ENCODE measurements at regions not wholly inside any gene's neighbourhood (a gene's known extent, or its start where the extent isn't known, plus 50 kb on each side); places are given as distances from the start of the nearest gene placed in this dataset.

GRCh38 chr6:26260110-26260637, 104.8 kb upstream of the BTN3A2 start:
- DNase-seq = peak; percentile 86 to 92
- WGBS, 3 donors = 12 to 64% (median 26%) methylated on average over 7 of the region's 7 CpGs
- H3K9me3 ChIP-seq (ENCODE audit: control insufficient read depth in 2 of 2, insufficient read depth in 1 of 2, low read depth in 1 of 2, low read length in 1 of 2) = no peaks in the 10 kb centered on the region
- peak overlapping the region; percentile 69 to 80 (median 72) for H3K27ac ChIP-seq (ENCODE audit: low read depth in 1 of 3, low read length in 2 of 3)
- FAIRE-seq = no peak
- no peaks in the 10 kb centered on the region for H3K27me3 ChIP-seq (ENCODE audit: control insufficient read depth in 3 of 3, insufficient read depth in 3 of 3, low read length in 3 of 3)
- H3K36me3 ChIP-seq (ENCODE audit: control insufficient read depth in 3 of 3, insufficient read depth in 2 of 3, low read depth in 1 of 3, low read length in 3 of 3) = peaks cover 0 to 6% (median 0%) of the 10 kb centered on the region in 3 donors
- peak overlapping the region in 2 of 3 donors; percentile 12 to 47 for H3K4me3 ChIP-seq (ENCODE audit: low read depth in 1 of 3, low read length in 3 of 3)
- H3K4me1 ChIP-seq (ENCODE audit: control insufficient read depth in 3 of 3, insufficient read depth in 2 of 3, low read depth in 1 of 3, low read length in 2 of 3) = peaks cover 0 to 45% (median 0%) of the 10 kb centered on the region in 3 donors

- no peak for FAIRE-seq
- Histone ChIP-seq H3K27ac (ENCODE audit: low read depth in 1 of 3, low read length in 2 of 3) (peak overlapping the region in 1 of 3 donors; percentile 72), H3K9me3 (ENCODE audit: control insufficient read depth in 2 of 2, insufficient read depth in 1 of 2, low read depth in 1 of 2, low read length in 1 of 2) (no peaks in the 10 kb centered on the region)
These were observed 104.1 kb upstream of the BTN3A2 start for GRCh38 chr6:26260725-26261490.

GRCh38 chr6:26264547-26264946, 100.5 kb upstream of the BTN3A2 start:
- DNase-seq (no peak), FAIRE-seq (no peak)
- no peaks in the 10 kb centered on the region for H3K36me3 ChIP-seq (ENCODE audit: control insufficient read depth in 3 of 3, insufficient read depth in 2 of 3, low read depth in 1 of 3, low read length in 3 of 3)
- WGBS, 3 donors = 93 to 97% (median 97%) methylated on average over 1 of the region's 1 CpG
- H3K9me3 ChIP-seq (ENCODE audit: control insufficient read depth in 2 of 2, insufficient read depth in 1 of 2, low read depth in 1 of 2, low read length in 1 of 2) = no peaks in the 10 kb centered on the region
- peaks cover 0 to 21% (median 0%) of the 10 kb centered on the region in 3 donors for H3K4me1 ChIP-seq (ENCODE audit: control insufficient read depth in 3 of 3, insufficient read depth in 2 of 3, low read depth in 1 of 3, low read length in 2 of 3)
- H3K4me3 ChIP-seq (ENCODE audit: low read depth in 1 of 3, low read length in 3 of 3) = no peak overlapping the region
- no peaks in the 10 kb centered on the region for H3K27me3 ChIP-seq (ENCODE audit: control insufficient read depth in 3 of 3, insufficient read depth in 3 of 3, low read length in 3 of 3)
- no peak overlapping the region for H3K27ac ChIP-seq (ENCODE audit: low read depth in 1 of 3, low read length in 2 of 3)

More at GRCh38 chr6:26260725-26261490, 104.1 kb upstream of the BTN3A2 start:
- peak; percentile 40 to 71 for DNase-seq
- H3K4me3 ChIP-seq (ENCODE audit: low read depth in 1 of 3, low read length in 3 of 3) = no peak overlapping the region
- peaks cover 0 to 2% (median 0%) of the 10 kb centered on the region in 3 donors for H3K36me3 ChIP-seq (ENCODE audit: control insufficient read depth in 3 of 3, insufficient read depth in 2 of 3, low read depth in 1 of 3, low read length in 3 of 3)
- H3K27me3 ChIP-seq (ENCODE audit: control insufficient read depth in 3 of 3, insufficient read depth in 3 of 3, low read length in 3 of 3) = no peaks in the 10 kb centered on the region
- peaks cover 0 to 37% (median 0%) of the 10 kb centered on the region in 3 donors for H3K4me1 ChIP-seq (ENCODE audit: control insufficient read depth in 3 of 3, insufficient read depth in 2 of 3, low read depth in 1 of 3, low read length in 2 of 3)
- 33 to 68% (median 45%) methylated on average over 6 of the region's 6 CpGs for WGBS, 3 donors

- Histone ChIP-seq H3K4me1 (ENCODE audit: control insufficient read depth in 3 of 3, insufficient read depth in 2 of 3, low read depth in 1 of 3, low read length in 2 of 3) (peaks cover 0 to 12% (median 2%) of the 10 kb centered on the region in 3 donors), H3K9me3 (ENCODE audit: control insufficient read depth in 2 of 2, insufficient read depth in 1 of 2, low read depth in 1 of 2, low read length in 1 of 2) (no peaks in the 10 kb centered on the region), H3K27ac (ENCODE audit: low read depth in 1 of 3, low read length in 2 of 3) (no peak overlapping the region), H3K36me3 (ENCODE audit: control insufficient read depth in 3 of 3, insufficient read depth in 2 of 3, low read depth in 1 of 3, low read length in 3 of 3) (no peaks in the 10 kb centered on the region), H3K4me3 (ENCODE audit: low read depth in 1 of 3, low read length in 3 of 3) (no peak overlapping the region), H3K27me3 (ENCODE audit: control insufficient read depth in 3 of 3, insufficient read depth in 3 of 3, low read length in 3 of 3) (no peaks in the 10 kb centered on the region)
- DNase-seq (no peak), FAIRE-seq (no peak)
- WGBS, 3 donors = 82 to 88% (median 84%) methylated on average over 3 of the region's 3 CpGs
These were observed 97.9 kb upstream of the BTN3A2 start for GRCh38 chr6:26267083-26267589.

GRCh38 chr6:26268659-26269402, 96.2 kb upstream of the BTN3A2 start:
- H3K27me3 ChIP-seq (ENCODE audit: control insufficient read depth in 3 of 3, insufficient read depth in 3 of 3, low read length in 3 of 3) = no peaks in the 10 kb centered on the region
- 56 to 73% (median 67%) methylated on average over 19 of the region's 19 CpGs for WGBS, 3 donors
- H3K9me3 ChIP-seq (ENCODE audit: control insufficient read depth in 2 of 2, insufficient read depth in 1 of 2, low read depth in 1 of 2, low read length in 1 of 2) = no peaks in the 10 kb centered on the region
- peak overlapping the region; percentile 8 to 55 (median 26) for H3K27ac ChIP-seq (ENCODE audit: low read depth in 1 of 3, low read length in 2 of 3)
- peaks cover 0 to 12% (median 2%) of the 10 kb centered on the region in 3 donors for H3K4me1 ChIP-seq (ENCODE audit: control insufficient read depth in 3 of 3, insufficient read depth in 2 of 3, low read depth in 1 of 3, low read length in 2 of 3)
- no peaks in the 10 kb centered on the region for H3K36me3 ChIP-seq (ENCODE audit: control insufficient read depth in 3 of 3, insufficient read depth in 2 of 3, low read depth in 1 of 3, low read length in 3 of 3)
- no peak overlapping the region for H3K4me3 ChIP-seq (ENCODE audit: low read depth in 1 of 3, low read length in 3 of 3)
- FAIRE-seq (no peak), DNase-seq (peak; percentile 80 to 94)

GRCh38 chr6:26269531-26270485, 95.2 kb upstream of the BTN3A2 start:
- 13 to 20% (median 18%) methylated on average over 4 of the region's 4 CpGs for WGBS, 3 donors
- DNase-seq = peak; percentile 28 to 39
- no peaks in the 10 kb centered on the region for H3K36me3 ChIP-seq (ENCODE audit: control insufficient read depth in 3 of 3, insufficient read depth in 2 of 3, low read depth in 1 of 3, low read length in 3 of 3)
- peaks cover 0 to 16% (median 2%) of the 10 kb centered on the region in 3 donors for H3K4me1 ChIP-seq (ENCODE audit: control insufficient read depth in 3 of 3, insufficient read depth in 2 of 3, low read depth in 1 of 3, low read length in 2 of 3)
- H3K4me3 ChIP-seq (ENCODE audit: low read depth in 1 of 3, low read length in 3 of 3) = peak overlapping the region in 1 of 3 donors; percentile 64
- H3K27me3 ChIP-seq (ENCODE audit: control insufficient read depth in 3 of 3, insufficient read depth in 3 of 3, low read length in 3 of 3) = no peaks in the 10 kb centered on the region
- FAIRE-seq = no peak
- peak overlapping the region in 2 of 3 donors; percentile 21 to 98 for H3K27ac ChIP-seq (ENCODE audit: low read depth in 1 of 3, low read length in 2 of 3)
- H3K9me3 ChIP-seq (ENCODE audit: control insufficient read depth in 2 of 2, insufficient read depth in 1 of 2, low read depth in 1 of 2, low read length in 1 of 2) = no peaks in the 10 kb centered on the region

GRCh38 chr6:26270486-26270861, 94.5 kb upstream of the BTN3A2 start:
- H3K4me1 ChIP-seq (ENCODE audit: control insufficient read depth in 3 of 3, insufficient read depth in 2 of 3, low read depth in 1 of 3, low read length in 2 of 3) = peaks cover 0 to 16% (median 2%) of the 10 kb centered on the region in 3 donors
- peak in 1 of 2 donors; percentile 22 for DNase-seq
- peak overlapping the region; percentile 3 to 98 (median 98) for H3K27ac ChIP-seq (ENCODE audit: low read depth in 1 of 3, low read length in 2 of 3)
- no peaks in the 10 kb centered on the region for H3K27me3 ChIP-seq (ENCODE audit: control insufficient read depth in 3 of 3, insufficient read depth in 3 of 3, low read length in 3 of 3)
- no peaks in the 10 kb centered on the region for H3K9me3 ChIP-seq (ENCODE audit: control insufficient read depth in 2 of 2, insufficient read depth in 1 of 2, low read depth in 1 of 2, low read length in 1 of 2)
- no peaks in the 10 kb centered on the region for H3K36me3 ChIP-seq (ENCODE audit: control insufficient read depth in 3 of 3, insufficient read depth in 2 of 3, low read depth in 1 of 3, low read length in 3 of 3)
- H3K4me3 ChIP-seq (ENCODE audit: low read depth in 1 of 3, low read length in 3 of 3) = peak overlapping the region; percentile 38 to 66 (median 64)
- no peak for FAIRE-seq
- 8 to 14% (median 12%) methylated on average over 10 of the region's 10 CpGs for WGBS, 3 donors

Data from small intestine (tissue), 7 donors.